NCI-H1694 (cell line): ENCODE measurements at regions not wholly inside any gene's neighbourhood (a gene's known extent, or its start where the extent isn't known, plus 50 kb on each side); places are given as distances from the start of the nearest gene placed in this dataset.

Experiments
- DNase-seq: peaks from one replicate; lab custom pipeline; 2025; lab: John Stamatoyannopoulos, UW

GRCh38 chr2:204228169-204228886 is 291.8 kb downstream of the ICOS start:
- no peak for DNase-seq

- no peak for DNase-seq
Observed at GRCh38 chr2:204234248-204234647, 297.7 kb downstream of the ICOS start.

GRCh38 chr2:204234879-204235278 is 298.3 kb downstream of the ICOS start:
- no peak for DNase-seq

- DNase-seq, result no peak
Observed at GRCh38 chr2:204237416-204237815, 300.9 kb downstream of the ICOS start.

GRCh38 chr2:204239411-204240165 is 303.0 kb downstream of the ICOS start:
- no peak for DNase-seq

- DNase-seq, result no peak
Observed at GRCh38 chr2:204240961-204241360, 304.3 kb upstream of the PARD3B start.

- DNase-seq, result no peak
Observed at GRCh38 chr2:204249437-204249836, 295.8 kb upstream of the PARD3B start.

- no peak for DNase-seq
Observed at GRCh38 chr2:204250692-204251091, 294.6 kb upstream of the PARD3B start.

- no peak for DNase-seq
Observed at GRCh38 chr2:204251158-204251997, 293.9 kb upstream of the PARD3B start.

- DNase-seq, result no peak
Observed at GRCh38 chr2:204251998-204252376, 293.3 kb upstream of the PARD3B start.

GRCh38 chr2:204255071-204255470 is 290.2 kb upstream of the PARD3B start:
- no peak for DNase-seq

GRCh38 chr2:204255526-204255925 is 289.7 kb upstream of the PARD3B start:
- DNase-seq, result no peak

- no peak for DNase-seq
Observed at GRCh38 chr2:204257781-204258180, 287.5 kb upstream of the PARD3B start.

- no peak for DNase-seq
Observed at GRCh38 chr2:204258890-204259289, 286.4 kb upstream of the PARD3B start.

GRCh38 chr2:204260162-204260877 is 285.0 kb upstream of the PARD3B start:
- peak; percentile 83 for DNase-seq

GRCh38 chr2:204260901-204261300 is 284.4 kb upstream of the PARD3B start:
- no peak for DNase-seq

- no peak for DNase-seq
Observed at GRCh38 chr2:204261846-204262245, 283.4 kb upstream of the PARD3B start.

- DNase-seq, result no peak
Observed at GRCh38 chr2:204264085-204264553, 281.2 kb upstream of the PARD3B start.

GRCh38 chr2:204264621-204265140 is 280.6 kb upstream of the PARD3B start:
- peak; percentile 92 for DNase-seq

- no peak for DNase-seq
Observed at GRCh38 chr2:204265681-204266181, 279.5 kb upstream of the PARD3B start.

- no peak for DNase-seq
Observed at GRCh38 chr2:204268458-204268857, 276.8 kb upstream of the PARD3B start.
